ENCODE measurements at regions not wholly inside any gene's neighbourhood (a gene's known extent, or its start where the extent isn't known, plus 50 kb on each side); places are given as distances from the start of the nearest gene placed in this dataset.

GRCh38 chr14:94707494-94707893 is 62.4 kb downstream of the GSC start:
- TF ChIP-seq POLR2A (IDR thresholded peaks at IDR 0.05) (no peak), CTCF (IDR thresholded peaks at IDR 0.05) (no peak)
